ENCODE measurements at regions not wholly inside any gene's neighbourhood (a gene's known extent, or its start where the extent isn't known, plus 50 kb on each side); places are given as distances from the start of the nearest gene placed in this dataset.

DNA sequence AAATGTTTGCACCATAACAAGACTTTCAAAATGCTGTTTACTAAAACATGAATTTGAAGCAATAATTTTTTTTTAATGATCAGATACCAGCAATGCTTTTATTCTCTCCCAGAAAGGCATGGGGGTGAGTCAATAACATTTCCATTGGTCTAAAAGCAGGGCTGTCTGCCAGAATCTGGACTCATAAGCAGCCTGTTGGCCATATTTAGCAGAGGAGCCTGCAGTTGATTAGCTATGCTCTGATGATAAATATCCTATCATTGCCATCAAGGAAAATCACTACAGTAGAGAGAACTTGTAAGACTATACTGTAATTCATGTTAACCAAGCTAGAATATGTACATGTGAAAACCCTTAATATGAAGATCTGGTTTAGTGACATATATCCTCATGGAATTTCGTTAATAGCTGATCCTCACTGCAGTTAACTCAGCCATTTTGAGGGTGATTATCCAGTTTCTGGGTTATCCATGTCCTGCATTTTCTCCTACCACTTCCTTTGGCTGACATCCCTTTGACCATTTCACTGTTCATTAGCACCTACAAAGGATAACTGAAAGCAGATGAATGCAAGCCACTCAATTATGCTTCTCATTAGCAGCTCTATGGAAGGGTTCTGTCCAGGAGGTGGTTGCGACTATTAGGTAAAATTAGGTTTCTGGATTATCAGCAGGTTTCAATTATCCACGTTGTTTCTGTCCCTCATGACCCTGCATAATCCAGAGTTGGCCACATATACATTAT is 72.9 kb upstream of the DIAPH2 start:
- no peak for TF ChIP-seq POLR2A (IDR thresholded peaks at IDR 0.05; ENCODE audit: control extremely low read depth in 1 of 2, low read depth in 2 of 2, low read length in 2 of 2)
- no peak for TF ChIP-seq CBX5 (IDR thresholded peaks at IDR 0.05; ENCODE audit: low read depth, low read length)
- TF ChIP-seq, protein P1, sequence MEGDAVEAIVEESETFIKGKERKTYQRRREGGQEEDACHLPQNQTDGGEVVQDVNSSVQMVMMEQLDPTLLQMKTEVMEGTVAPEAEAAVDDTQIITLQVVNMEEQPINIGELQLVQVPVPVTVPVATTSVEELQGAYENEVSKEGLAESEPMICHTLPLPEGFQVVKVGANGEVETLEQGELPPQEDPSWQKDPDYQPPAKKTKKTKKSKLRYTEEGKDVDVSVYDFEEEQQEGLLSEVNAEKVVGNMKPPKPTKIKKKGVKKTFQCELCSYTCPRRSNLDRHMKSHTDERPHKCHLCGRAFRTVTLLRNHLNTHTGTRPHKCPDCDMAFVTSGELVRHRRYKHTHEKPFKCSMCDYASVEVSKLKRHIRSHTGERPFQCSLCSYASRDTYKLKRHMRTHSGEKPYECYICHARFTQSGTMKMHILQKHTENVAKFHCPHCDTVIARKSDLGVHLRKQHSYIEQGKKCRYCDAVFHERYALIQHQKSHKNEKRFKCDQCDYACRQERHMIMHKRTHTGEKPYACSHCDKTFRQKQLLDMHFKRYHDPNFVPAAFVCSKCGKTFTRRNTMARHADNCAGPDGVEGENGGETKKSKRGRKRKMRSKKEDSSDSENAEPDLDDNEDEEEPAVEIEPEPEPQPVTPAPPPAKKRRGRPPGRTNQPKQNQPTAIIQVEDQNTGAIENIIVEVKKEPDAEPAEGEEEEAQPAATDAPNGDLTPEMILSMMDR (IDR thresholded peaks at IDR 0.05; ENCODE audit: control extremely low read depth in 1 of 3, insufficient read depth in 1 of 3, low read depth in 1 of 3, low read length in 3 of 3) = no peak
- no peak for TF ChIP-seq BACH1 (IDR thresholded peaks at IDR 0.05; ENCODE audit: low read length)
- no peak for TF ChIP-seq GABPA (IDR thresholded peaks at IDR 0.05; ENCODE audit: borderline replicate concordance, insufficient read depth, low read length)
- no peak for TF ChIP-seq SIRT6 (IDR thresholded peaks at IDR 0.05; ENCODE audit: low read length)
- TF ChIP-seq, protein P2, sequence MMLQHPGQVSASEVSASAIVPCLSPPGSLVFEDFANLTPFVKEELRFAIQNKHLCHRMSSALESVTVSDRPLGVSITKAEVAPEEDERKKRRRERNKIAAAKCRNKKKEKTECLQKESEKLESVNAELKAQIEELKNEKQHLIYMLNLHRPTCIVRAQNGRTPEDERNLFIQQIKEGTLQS (IDR thresholded peaks at IDR 0.05; ENCODE audit: insufficient read depth, low read depth, low read length) = no peak
- TF ChIP-seq, protein P3, sequence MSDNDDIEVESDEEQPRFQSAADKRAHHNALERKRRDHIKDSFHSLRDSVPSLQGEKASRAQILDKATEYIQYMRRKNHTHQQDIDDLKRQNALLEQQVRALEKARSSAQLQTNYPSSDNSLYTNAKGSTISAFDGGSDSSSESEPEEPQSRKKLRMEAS (IDR thresholded peaks at IDR 0.05) = no peak
- TF ChIP-seq, protein P4, sequence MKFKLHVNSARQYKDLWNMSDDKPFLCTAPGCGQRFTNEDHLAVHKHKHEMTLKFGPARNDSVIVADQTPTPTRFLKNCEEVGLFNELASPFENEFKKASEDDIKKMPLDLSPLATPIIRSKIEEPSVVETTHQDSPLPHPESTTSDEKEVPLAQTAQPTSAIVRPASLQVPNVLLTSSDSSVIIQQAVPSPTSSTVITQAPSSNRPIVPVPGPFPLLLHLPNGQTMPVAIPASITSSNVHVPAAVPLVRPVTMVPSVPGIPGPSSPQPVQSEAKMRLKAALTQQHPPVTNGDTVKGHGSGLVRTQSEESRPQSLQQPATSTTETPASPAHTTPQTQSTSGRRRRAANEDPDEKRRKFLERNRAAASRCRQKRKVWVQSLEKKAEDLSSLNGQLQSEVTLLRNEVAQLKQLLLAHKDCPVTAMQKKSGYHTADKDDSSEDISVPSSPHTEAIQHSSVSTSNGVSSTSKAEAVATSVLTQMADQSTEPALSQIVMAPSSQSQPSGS (IDR thresholded peaks at IDR 0.05; ENCODE audit: low read length) = no peak
